AG10803 (cell line): ENCODE measurements at regions not wholly inside any gene's neighbourhood (a gene's known extent, or its start where the extent isn't known, plus 50 kb on each side); places are given as distances from the start of the nearest gene placed in this dataset.

Experiments
- DNase-seq: peaks from one replicate; pipeline ENCODE4 v3.0.0; 2010; ENCODE audit warnings: low read depth
- H3K4me3 ChIP-seq: 2 replicates; pipeline ENCODE4 v1.5.1; 2011; ENCODE audit warnings: mild to moderate bottlenecking, low read length, control low read depth
- CTCF ChIP-seq: conservative IDR thresholded peaks from 2 replicates; pipeline ENCODE4 v1.5.1; 2011; ENCODE audit warnings: mild to moderate bottlenecking, low read length, control low read depth, inconsistent platforms

- DNase-seq = no peak
- no peak overlapping the region for H3K4me3 ChIP-seq
- TF ChIP-seq CTCF = no peak
These were observed 108.2 kb upstream of the UQCRFS1 start for GRCh38 chr19:29321116-29321515.

GRCh38 chr19:29323021-29323430 is 110.1 kb upstream of the UQCRFS1 start:
- TF ChIP-seq CTCF = no peak
- no peak for DNase-seq
- no peak overlapping the region for H3K4me3 ChIP-seq

- no peak for TF ChIP-seq CTCF
- no peak overlapping the region for H3K4me3 ChIP-seq
- no peak for DNase-seq
These were observed 110.7 kb upstream of the UQCRFS1 start for GRCh38 chr19:29323440-29324290.

- no peak for DNase-seq
- no peak overlapping the region for H3K4me3 ChIP-seq
- no peak for TF ChIP-seq CTCF
These were observed 111.3 kb upstream of the UQCRFS1 start for GRCh38 chr19:29324291-29324680.

GRCh38 chr19:29324717-29325116 is 111.8 kb upstream of the UQCRFS1 start:
- no peak for DNase-seq
- no peak overlapping the region for H3K4me3 ChIP-seq
- no peak for TF ChIP-seq CTCF

- no peak overlapping the region for H3K4me3 ChIP-seq
- no peak for TF ChIP-seq CTCF
- DNase-seq = no peak
These were observed 112.5 kb upstream of the UQCRFS1 start for GRCh38 chr19:29325241-29325975.

- H3K4me3 ChIP-seq = no peak overlapping the region
- TF ChIP-seq CTCF = no peak
- no peak for DNase-seq
These were observed 113.4 kb upstream of the UQCRFS1 start for GRCh38 chr19:29326351-29326750.
